ENCODE measurements at regions not wholly inside any gene's neighbourhood (a gene's known extent, or its start where the extent isn't known, plus 50 kb on each side); places are given as distances from the start of the nearest gene placed in this dataset.

DNA sequence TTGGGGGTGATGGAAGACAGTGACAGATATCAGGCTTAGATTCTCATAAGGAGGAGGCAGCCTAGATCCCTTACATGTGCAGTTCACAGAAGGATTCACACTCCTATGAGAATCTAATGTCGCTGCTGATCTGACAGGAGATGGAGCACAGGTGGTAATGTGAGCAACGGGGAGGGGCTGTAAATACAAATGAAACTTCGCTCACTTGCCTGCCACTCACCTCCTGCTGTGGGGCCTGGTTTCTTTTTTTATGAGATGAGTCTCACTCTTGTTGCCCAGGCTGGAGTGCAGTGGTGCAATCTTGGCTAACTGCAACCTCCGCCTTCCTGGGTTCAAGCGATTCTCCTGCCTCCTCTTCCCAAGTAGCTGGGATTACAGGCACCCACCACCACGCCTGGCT is 258.6 kb downstream of the EN1 start:
- TF ChIP-seq EZH2phosphoT487 (IDR thresholded peaks at IDR 0.05; ENCODE audit: borderline replicate concordance, low read depth) (no peak), RXRA (IDR thresholded peaks at IDR 0.05; ENCODE audit: borderline replicate concordance, low read depth) (no peak), EP300 (IDR thresholded peaks at IDR 0.05; ENCODE audit: borderline replicate concordance in 1 of 2, low read depth in 1 of 2, low read length in 1 of 2) (no peak), FOXM1 (IDR thresholded peaks at IDR 0.05; ENCODE audit: low read depth) (no peak)
- TF ChIP-seq, protein P1, sequence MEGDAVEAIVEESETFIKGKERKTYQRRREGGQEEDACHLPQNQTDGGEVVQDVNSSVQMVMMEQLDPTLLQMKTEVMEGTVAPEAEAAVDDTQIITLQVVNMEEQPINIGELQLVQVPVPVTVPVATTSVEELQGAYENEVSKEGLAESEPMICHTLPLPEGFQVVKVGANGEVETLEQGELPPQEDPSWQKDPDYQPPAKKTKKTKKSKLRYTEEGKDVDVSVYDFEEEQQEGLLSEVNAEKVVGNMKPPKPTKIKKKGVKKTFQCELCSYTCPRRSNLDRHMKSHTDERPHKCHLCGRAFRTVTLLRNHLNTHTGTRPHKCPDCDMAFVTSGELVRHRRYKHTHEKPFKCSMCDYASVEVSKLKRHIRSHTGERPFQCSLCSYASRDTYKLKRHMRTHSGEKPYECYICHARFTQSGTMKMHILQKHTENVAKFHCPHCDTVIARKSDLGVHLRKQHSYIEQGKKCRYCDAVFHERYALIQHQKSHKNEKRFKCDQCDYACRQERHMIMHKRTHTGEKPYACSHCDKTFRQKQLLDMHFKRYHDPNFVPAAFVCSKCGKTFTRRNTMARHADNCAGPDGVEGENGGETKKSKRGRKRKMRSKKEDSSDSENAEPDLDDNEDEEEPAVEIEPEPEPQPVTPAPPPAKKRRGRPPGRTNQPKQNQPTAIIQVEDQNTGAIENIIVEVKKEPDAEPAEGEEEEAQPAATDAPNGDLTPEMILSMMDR (IDR thresholded peaks at IDR 0.05) = no peak
- TF ChIP-seq, protein P2, sequence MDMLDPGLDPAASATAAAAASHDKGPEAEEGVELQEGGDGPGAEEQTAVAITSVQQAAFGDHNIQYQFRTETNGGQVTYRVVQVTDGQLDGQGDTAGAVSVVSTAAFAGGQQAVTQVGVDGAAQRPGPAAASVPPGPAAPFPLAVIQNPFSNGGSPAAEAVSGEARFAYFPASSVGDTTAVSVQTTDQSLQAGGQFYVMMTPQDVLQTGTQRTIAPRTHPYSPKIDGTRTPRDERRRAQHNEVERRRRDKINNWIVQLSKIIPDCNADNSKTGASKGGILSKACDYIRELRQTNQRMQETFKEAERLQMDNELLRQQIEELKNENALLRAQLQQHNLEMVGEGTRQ (IDR thresholded peaks at IDR 0.05; ENCODE audit: borderline replicate concordance, low read depth, low read length) = no peak
- TF ChIP-seq, protein P3, sequence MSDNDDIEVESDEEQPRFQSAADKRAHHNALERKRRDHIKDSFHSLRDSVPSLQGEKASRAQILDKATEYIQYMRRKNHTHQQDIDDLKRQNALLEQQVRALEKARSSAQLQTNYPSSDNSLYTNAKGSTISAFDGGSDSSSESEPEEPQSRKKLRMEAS (IDR thresholded peaks at IDR 0.05; ENCODE audit: low read depth) = no peak
